GM21423 (cell line): ENCODE measurements at regions not wholly inside any gene's neighbourhood (a gene's known extent, or its start where the extent isn't known, plus 50 kb on each side); places are given as distances from the start of the nearest gene placed in this dataset.
A peak's percentile ranks its signal among the peaks of the same experiment; 100 is the strongest.

ENCODE experiments used
- ATAC-seq: cut with Tn5 transposase; IDR thresholded peaks from one replicate; pipeline ENCODE4 v1.9.1; 2021; ENCODE audit warnings: mild to moderate bottlenecking, moderate library complexity; ENCODE audit not compliant: unreplicated experiment

DNA sequence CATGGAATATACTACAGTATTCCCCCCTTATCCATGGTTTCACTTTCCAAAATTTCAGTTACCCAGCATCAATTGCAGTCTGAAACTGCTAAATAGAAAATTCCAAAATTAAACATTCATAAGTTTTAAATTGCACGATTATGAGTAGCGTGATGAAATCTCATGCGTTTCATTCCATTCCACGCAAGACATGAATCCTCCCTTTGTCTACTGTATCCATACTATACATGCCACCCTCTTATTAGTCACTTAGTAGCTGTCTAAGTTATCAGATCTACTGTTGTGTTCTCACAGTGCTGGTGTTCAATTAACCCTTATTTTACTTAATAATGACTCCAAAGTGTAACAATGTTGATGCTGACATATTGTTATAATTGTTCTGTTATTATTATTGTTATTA lies 261.2 kb upstream of the NDST4 start:
- no peak for ATAC-seq

DNA sequence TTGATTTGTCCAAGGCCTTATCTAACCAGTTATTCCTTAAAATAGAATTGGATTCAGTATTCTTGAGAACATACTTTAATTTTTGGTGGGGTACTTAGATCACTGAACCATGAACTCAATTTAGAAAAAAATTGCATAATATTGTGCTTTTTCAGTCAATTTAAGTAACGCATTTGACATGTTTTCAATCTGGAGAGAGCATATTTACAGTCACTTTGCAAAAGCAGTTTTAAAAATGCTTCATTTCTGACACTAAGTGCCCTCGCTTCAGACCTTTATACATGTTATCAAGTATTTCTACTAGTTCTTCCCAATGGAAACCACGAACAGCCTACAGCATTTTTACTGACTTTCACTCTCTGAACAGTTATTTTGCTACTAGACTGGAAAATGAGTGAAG lies 257.1 kb upstream of the NDST4 start:
- ATAC-seq: no peak

DNA sequence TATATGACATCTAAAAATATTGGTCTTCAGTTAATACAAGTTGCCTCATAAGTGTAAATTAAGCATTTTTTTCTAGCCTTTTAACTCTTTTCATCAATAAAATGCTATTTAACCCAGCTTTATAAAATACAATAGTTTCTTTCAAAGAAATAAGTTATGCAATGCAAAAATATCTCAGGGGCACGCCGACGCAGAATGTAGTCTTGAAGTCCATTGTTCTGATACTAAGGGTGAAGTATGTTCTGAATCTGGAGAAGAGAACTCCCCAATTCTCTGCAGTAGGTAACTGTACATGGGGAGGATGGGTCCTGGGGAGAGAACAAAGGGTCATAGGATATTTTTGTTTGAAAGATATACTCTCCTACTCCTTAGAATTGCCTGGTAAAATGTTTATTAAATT lies 256.6 kb upstream of the NDST4 start:
- ATAC-seq: no peak

DNA sequence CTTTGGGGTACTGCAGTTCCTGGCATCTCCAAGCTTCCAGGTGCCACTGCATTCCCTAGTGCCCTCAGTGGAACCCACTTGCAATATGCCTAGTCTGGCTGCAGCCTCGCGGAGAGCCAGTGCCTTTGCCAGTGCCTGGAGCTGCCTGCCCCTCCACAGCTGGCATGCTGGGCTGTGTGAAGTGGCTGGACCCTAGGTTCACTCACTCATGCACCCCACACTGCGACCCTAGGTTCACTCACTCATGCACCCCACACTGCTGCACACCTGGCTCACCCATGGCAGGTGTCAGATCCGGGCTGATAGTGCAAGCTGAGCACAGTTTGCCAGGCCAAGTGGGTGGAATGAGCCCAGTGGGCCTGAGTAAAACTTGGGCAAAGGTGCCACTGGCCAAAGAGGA lies 253.0 kb upstream of the NDST4 start:
- no peak for ATAC-seq

DNA sequence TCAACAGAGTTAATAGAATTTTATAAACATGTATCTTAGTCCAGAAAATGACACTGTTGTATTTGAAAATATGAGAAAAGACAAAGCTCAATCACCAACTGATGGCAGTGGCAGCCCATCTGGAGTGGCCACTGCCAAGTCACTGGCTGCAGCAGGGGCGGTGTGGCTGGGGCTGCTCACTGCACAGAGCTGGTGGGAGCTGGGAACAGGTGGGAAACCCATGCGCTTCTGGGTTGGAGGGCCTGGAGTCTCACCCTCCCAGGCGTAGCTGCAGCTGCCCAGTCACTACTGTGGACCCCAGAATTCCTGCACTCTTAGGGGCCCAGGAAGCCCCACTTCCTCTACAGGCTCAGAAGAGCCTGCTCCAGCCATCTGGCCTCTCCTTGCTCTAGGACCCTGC lies 251.8 kb upstream of the NDST4 start:
- no peak for ATAC-seq

DNA sequence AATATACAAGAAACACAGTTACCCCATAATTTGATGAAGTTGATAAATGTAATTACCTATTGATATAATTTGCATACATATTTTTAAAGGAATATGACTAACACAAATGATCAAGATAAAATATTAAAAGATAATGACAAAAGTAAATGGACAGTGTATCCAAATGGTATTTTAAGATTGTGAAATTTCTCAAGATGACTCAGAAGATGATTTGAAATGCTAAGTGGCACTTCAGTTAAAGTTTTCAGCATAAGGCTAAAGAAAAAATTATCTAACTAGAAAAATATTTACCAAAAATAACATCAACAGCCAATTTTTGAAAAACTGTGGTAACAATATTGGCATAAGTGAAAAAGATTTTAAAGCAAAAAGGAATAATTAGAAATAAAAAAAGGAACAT lies 248.4 kb upstream of the NDST4 start:
- ATAC-seq: no peak

DNA sequence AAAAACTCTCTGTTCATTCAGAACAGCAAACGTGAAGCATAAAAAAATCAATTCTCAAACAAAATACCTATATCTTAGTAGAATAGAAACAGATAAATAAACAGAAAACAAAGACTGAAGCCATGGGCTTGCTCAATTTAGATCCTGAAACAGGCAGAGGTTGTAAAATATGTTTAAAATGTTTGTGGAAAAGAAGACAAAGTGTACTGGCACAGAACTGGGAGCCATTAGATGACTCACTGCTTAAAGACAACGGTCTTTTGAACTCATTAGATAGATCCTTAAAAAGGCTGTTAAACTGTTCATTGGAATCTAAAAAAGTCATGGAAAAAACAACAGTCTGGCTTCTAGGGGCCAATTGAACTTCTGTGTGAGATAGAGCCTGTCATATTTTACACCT lies 247.0 kb upstream of the NDST4 start:
- no peak for ATAC-seq

DNA sequence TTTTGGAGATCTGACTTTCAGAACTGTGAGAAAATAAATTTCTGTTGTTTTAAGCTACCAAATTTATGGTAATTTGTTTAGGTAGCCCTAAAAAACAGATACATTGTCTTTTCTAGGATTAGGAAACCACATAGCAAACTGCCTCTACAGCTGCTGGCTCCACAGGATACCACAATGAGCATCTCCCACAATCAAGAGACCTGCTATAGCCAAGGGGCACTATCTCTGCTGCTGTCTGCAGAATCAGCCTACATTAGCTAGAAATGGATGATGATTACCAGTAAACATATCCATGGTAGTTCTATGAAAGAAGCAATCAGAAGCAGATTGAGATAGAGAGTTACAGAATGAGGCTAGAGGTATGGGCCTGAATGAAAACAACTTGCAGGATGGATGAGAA lies 244.4 kb upstream of the NDST4 start:
- no peak for ATAC-seq

DNA sequence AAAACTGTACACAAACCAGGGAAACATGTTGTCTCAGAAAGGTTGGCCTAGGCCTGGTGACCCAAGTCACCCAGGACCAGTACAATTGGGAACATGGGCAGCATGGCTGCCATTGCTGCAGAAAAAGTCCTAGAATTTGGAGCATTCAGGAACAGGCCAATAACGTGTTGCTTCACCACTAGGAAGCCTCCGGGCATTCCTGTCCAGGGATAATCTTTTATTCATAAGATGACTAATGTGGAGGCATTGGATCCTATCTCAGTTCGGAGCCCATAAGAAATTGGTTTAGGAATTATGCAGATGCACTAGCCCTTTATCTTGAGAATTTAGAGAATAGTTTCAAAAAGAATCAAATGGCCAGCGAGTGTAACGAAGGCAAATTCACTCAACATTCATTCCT lies 242.8 kb upstream of the NDST4 start:
- ATAC-seq: no peak

DNA sequence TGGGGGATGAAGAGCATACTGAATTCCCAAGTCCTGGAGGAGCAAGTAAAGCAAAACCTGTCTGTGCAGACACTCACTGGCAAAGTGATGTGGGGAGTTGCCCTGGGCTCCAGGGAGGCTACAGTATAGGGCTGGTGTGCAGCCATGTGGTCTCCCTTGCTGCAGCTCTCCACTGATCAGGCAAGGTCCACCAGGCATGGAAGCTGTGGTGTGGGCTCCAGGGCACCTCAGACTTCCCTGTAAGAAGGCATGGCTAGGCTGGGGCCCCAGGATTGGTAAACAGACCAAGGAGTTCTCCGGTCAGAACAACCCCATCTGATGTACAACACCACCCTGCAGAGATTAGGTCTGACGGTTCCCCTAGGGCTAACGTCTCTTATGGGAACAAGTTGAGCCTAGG lies 241.9 kb upstream of the NDST4 start:
- ATAC-seq: no peak

DNA sequence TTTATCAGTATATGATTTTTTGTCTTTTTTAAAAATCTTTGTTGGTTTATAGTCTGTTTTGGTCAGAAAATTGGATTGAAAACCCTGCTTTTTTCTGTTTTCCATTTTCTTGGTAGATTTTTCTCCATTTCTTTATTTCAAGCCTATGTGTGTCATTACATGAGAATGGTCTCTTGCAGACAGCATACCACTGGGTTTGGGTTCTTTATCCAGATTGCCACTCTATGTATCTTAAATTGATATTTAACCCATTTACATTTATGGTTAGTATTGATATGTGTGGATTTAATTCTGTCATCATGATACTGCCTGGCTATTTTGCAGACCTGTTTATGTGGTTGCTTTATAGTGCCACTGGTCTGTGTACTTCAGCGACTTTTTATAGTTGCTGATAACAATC lies 239.9 kb upstream of the NDST4 start:
- no peak for ATAC-seq

DNA sequence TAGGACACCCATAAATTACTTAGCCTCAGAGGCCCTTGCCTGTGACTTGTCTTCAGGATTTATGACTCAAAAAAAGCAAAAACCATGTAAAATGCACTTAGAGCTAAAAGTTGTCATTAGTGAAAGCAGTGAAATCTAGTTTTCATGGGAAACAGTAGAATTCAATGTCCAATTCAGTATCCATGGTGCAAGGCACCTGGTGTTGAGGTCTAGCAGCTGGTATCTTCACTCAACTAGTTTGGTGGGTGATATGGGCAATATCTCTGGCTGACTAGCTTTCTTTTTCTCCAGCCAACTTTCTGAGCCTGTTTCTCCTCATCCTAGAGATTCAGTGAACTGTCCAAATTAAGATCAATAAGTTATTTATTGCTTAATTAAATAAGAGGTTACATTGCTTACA lies 229.8 kb upstream of the NDST4 start:
- no peak for ATAC-seq

DNA sequence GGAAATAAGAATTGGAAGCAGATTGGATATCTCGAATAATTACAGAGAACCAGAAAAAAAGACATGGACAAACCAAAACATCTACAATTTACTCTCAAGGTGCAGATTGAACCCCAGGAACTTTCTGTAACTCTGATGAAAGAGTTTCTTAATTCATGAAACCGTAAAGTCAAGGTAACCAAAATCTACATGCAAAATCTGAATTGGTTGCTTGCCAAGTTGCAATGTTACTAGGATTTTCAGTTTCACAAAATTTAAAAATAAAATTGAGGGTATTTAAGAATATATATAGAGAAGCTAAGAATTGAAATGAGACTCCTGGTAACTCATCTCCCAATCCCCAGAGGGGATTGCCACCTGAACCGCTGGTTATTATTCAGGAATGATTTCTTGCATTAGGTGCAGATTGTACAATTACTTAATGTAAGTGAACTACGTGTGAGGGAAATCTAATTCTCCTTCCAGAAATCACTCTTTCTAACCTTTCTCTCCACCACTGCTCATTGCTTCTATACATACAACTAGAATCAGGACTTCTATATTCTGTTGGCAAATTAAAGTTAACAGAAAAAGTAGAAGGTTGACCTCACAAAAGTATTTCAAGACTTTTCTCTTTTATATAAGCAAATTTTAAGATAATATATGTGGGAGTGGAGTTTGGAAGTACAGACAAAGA lies 221.5 kb upstream of the NDST4 start:
- peak; percentile 61 for ATAC-seq

DNA sequence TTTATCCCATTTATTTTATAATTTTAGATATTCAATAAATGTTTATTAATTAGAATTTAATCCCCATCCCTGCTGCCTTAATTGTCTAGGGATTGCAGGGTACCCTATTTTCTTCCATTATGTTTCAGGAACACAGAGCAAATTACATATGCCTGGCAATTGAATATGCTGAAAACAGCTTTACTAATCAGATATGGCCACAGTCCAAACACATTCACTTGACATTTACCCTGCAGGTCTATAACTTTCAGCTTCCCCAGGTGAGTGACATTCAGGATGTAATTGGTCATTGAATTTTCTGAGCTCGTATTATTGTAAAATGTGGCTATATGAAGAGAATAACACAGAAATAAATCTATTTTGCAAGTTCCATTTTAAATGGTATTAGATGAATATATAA lies 218.7 kb upstream of the NDST4 start:
- no peak for ATAC-seq

DNA sequence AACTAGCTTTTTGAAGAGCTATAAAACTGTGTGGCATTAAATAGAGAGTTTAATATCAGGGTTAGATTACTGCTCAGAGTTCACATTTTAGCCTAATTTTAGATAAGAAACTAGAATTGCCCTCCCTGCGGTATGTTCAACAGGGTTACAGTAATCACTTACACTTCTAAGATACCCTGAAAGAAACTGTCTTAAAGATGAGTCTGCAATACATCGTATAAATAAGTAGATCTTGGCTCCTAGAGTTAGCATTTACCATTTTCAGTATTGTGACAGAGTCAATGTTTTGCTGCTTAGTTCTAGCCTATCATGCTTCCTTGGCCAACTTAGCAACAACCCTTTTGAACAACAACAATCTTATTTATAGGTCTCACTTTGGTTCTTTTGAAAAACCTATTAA lies 217.8 kb upstream of the NDST4 start:
- no peak for ATAC-seq

DNA sequence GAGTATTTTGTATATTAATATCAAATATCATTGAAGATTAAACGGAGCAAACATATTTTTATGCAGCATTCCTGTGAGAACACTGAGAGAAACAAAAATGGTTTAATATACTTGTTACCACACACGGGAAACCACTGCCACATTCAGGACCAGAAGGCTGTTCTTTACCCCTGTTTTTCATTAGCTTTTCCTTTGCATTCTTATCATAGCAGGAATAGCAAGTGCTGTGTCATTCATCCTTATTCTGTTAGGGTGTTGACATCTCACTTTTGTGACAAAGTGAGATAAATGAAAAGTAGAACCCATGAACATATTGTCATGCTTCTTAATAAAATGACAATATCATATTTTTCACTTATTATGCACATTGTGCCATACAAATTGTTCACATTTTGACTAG lies 212.4 kb upstream of the NDST4 start:
- no peak for ATAC-seq

DNA sequence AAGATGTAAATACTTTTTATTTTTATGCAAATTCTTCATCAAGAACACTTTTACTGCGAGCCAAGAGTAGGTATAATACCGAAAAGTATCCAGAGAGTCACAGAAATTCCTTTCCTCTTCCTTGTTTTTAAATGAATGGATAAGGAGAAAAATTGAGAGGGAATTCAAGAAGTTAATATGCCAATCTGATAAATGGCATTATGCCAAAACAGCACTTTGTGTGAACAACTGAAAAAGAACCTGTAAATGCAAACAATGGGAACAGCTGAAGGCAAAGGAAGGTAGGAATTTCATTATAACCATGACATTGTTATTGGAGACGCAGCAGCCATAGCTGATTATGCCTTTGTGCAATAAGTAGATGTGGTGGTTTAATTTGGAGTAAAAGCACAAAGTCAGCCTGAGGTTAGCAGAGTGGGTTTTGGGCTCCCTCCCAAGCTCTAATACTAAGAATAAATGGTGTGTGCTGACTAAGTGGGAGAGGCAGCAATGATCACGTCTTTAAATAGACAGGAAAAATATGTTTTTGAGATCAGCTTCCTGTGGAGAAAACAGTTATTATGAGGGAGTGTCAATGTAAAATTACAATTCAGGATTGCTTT lies 209.8 kb upstream of the NDST4 start:
- ATAC-seq: no peak

DNA sequence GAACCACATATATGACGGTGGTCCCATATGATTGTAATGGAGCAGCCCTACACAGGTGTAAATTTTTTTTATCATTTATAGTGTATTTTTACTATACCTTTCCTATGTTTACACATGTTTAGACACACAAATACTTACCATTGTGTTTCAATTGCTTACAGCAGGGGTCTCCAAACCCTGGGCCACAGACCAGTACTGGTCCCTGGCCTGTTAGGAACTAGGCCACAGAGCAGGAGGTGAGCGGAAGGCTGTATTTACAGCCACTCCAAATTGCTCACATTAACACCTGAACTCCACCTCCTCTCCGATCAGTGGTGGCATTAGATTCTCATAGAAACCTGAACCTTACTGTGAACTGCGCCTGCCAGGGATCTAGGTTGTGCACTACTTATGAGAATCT lies 201.8 kb upstream of the NDST4 start:
- ATAC-seq: no peak

DNA sequence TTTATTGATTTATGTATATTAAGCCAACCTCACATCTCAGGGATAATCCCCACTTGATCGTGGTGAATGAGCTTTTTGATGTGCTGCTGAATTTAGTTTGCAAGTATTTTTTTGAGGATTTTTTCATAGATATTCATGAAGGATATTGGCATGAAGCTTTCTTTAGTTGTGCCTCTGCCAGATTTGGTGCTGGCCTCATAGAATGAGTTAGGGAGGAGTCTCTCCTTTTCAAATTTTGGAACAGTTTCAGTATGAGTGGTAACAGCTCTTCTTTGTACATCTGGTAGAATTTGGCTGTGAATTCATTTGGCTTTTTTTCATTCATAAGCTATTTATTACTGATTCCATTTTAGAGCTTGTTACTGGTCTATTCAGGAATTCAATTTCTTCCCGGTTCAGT lies 197.2 kb upstream of the NDST4 start:
- no peak for ATAC-seq

DNA sequence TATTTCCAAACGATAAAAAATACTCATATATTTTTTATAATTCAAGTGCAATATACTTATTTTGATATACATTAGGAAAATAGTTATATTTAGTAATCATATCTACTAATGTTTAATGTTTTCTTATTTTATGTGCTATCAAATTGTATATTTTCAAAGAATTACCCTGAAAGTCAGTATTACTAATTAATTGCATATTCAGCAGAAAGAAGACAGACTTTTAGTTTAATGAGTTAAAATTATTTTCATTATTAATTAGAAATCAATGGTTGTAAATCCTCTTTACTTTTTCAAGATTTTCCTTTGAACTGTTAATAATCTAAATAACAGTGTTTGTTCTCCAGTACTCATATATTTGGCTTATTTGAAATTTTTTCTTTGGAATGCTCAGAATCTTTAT lies 181.3 kb upstream of the NDST4 start:
- no peak for ATAC-seq

DNA sequence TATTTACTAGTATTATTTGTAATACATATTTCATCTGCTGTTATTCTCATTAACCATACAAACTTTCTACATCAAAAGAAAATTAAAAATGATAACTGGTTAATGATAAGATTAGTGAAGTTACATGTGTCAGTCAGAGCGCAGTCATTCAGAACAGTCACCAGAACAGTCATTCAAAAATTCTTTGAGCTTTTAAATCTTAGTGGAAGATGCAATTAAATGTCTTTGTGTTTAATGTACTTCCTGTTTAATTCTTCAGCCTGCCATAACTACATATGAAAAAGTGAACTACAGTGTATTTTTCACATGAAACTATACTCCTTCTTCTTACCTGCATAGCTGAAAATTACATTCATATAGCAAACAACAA lies 179.7 kb upstream of the NDST4 start:
- no peak for ATAC-seq

DNA sequence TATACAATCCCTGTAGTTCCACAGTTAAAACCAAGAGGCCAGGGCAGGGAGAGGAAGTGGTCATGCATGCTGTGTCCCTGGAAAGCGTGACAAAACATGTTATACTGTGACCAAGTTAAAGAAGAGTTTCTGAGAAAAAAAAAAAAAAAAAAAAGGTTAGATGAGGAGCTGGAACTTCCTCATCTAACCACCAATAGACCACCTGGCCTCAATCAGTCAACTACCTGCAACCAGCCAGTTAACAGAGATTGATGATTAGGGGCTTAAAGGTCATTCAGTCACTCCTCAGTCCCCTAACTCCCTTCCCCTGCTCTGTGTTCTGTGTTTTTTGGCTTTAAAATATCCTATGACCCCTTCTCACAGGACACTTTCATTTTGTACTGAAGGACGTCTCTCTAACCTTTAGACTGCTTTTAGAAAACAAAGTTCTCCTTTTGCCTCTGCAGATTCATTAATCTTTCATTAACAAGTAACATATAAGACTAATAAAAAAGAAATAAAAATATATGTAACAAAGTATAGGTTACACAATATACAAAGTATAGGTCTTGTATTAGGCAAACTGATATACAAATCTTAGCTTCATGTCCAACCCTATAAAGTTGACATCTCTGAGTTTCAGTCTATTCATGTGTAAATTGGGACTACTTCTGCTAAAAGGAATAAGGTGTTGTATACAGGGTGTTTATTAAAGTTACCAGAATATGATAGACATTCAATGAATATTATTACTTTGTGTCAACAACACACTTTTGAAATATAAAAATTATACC lies 179.1 kb upstream of the NDST4 start:
- peak; percentile 81 for ATAC-seq

DNA sequence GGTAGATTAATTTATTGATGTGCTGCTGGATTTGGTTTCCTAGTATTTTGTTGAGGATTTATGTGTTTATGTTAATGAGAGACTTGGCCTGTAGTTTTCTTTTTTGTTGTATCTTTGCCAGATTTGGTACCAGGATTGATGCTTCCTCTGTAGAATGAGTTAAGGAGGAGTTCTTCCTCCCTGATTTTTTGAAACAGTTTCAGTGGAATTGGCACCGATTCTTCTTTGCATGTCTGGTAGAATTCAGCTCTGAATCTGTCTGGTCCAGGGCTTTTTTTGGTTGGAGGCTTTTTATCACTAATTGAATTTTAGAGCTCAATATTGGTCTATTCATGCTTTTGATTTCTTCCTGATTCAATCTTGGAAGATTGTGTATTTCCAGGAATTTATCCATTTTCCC lies 174.0 kb upstream of the NDST4 start:
- ATAC-seq: no peak
